Tibial nerve (tissue), 4 donors: ENCODE measurements at regions not wholly inside any gene's neighbourhood (a gene's known extent, or its start where the extent isn't known, plus 50 kb on each side); places are given as distances from the start of the nearest gene placed in this dataset.

Experiments used
- EP300 ChIP-seq, 2 donors: sonication (generic); formaldehyde crosslinking; IDR thresholded peaks; one replicate each; pipeline ENCODE4 v1.6.1; 2017; ENCODE audit warnings: antibody characterized with exemption in 2 of 2, mild to moderate bottlenecking in 1 of 2
- TF ChIP-seq, protein P1 (sequence below), 5 experiments: fragments of 200-600 bp in 3 of 5; fragments of 450-650 bp in 2 of 5; sonication (generic) in 3 of 5; IDR thresholded peaks; one replicate each; pipeline ENCODE4 v1.5.1; 2016 to 2019; ENCODE audit warnings: antibody characterized with exemption in 5 of 5, mild to moderate bottlenecking in 3 of 5, moderate library complexity in 2 of 5

DNA sequence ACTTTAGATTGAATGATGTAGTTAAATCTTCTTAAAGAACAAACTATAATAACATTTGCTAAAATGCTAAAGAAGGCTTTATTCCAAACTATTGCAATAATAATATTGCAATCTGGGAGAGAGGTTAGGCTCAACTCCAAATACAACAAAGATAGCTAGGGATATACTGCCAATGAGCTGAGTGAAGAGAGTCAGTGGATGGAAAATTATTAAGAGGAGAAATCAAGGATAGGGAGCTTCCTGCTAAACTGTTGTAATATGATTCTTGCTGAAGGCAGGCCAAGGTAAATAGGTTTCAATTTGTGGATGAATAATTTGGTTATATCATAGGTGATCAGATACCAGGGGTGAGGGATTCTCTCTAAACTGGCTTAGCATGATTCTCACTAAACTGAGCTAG is 1651.5 kb downstream of the EFNA5 start:
- TF ChIP-seq, protein P1, sequence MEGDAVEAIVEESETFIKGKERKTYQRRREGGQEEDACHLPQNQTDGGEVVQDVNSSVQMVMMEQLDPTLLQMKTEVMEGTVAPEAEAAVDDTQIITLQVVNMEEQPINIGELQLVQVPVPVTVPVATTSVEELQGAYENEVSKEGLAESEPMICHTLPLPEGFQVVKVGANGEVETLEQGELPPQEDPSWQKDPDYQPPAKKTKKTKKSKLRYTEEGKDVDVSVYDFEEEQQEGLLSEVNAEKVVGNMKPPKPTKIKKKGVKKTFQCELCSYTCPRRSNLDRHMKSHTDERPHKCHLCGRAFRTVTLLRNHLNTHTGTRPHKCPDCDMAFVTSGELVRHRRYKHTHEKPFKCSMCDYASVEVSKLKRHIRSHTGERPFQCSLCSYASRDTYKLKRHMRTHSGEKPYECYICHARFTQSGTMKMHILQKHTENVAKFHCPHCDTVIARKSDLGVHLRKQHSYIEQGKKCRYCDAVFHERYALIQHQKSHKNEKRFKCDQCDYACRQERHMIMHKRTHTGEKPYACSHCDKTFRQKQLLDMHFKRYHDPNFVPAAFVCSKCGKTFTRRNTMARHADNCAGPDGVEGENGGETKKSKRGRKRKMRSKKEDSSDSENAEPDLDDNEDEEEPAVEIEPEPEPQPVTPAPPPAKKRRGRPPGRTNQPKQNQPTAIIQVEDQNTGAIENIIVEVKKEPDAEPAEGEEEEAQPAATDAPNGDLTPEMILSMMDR (IDR thresholded peaks at IDR 0.05), result no peak
- TF ChIP-seq EP300 (IDR thresholded peaks at IDR 0.05), result no peak
